HG03457 (cell line): ENCODE measurements at regions not wholly inside any gene's neighbourhood (a gene's known extent, or its start where the extent isn't known, plus 50 kb on each side); places are given as distances from the start of the nearest gene placed in this dataset.

Experiments
- ATAC-seq: cut with Tn5 transposase; IDR thresholded peaks from one replicate; pipeline ENCODE4 v1.9.1; 2021; ENCODE audit warnings: moderate number of reproducible peaks; ENCODE audit not compliant: unreplicated experiment

DNA sequence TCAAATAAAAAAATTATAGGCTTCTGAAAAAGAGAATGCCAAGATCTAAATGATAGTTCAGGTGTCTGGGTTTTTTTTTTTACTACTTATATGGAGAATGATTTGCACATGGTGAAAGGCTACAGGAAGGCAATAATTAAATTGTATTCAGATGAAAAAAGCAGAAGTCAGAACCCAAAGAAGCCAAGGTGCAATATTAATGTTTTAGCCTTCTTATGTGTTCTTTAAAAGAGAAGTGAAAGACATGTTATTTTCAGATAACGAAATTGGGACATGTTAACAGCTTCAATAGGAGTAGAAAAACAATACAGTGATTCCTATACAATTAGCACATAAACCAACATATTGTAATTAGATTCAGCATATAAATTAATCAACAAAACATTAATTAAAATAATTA lies 452.9 kb upstream of the PRMT6 start:
- ATAC-seq: no peak

DNA sequence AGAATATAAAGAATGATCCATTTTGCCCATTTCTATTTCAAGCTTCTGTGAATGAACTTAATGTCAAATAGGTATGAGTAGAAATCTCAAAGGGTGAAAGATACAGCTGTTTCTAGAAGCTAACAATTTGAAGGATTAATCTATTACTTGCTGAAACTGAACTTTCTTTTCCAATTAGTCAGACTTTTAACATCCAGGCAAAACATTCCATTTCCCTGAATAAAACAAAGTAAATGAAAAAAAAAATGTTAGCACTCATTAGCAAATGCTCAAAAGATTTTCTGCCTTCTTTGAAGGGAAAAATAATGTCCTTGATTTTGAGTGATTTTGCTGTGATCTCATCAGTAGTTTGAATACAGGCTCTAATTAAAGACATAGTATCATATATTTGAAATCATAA lies 447.6 kb upstream of the PRMT6 start:
- no peak for ATAC-seq

DNA sequence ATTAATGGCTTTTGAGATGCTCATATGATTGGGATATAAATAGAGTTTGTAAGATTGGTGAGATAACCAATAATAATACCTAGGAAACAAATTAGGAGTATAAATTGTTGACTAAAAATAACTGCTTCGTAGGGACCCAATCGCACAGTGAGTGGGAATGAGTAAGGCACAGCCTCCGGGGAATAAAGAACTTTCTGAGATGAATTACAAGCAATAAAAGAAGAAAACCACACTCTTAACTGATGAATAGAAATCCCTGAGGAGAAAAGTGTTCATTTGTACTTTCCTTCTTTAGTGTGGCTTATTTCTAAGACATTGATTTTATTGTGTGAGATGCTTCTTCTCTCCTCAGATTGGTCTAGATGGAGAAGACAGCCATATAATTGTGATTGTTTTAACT lies 443.4 kb upstream of the PRMT6 start:
- ATAC-seq: no peak

DNA sequence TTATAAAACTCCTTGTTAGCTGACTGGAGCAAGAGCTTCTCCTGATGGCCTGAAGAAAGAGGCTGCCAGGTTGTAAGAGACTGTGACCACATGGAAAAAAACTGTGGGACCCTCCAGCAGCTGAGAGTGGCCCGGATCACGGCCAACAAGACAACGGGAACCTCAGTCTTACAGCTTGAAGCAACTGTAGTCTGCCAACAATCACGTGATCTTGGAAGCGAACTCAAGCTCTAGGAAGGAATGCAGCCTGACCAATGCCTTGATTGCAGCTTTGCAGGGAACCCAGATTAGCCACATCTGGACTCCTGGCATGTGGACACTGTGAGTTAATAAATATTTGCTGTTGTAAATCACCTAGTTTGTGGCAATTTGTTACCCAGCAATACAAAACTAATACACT lies 442.6 kb upstream of the PRMT6 start:
- no peak for ATAC-seq

DNA sequence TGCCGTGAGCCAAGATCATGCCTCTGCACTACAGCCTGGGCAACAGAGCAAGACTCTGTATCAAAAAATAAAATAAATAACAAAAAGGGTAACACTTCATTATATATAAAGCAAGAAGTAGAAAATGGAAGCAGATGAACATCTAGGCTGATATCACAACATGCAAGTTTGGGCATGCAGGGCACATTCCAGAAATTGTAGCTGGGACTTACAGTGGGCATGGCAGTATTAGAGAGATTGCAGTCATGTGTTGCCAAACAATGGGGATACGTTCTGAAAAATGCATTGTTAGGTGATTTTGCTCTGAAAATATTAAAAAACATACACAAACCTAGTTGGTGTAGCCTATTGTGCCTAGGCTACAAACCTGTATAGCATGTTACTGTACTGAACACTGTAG lies 441.0 kb upstream of the PRMT6 start:
- ATAC-seq: no peak

DNA sequence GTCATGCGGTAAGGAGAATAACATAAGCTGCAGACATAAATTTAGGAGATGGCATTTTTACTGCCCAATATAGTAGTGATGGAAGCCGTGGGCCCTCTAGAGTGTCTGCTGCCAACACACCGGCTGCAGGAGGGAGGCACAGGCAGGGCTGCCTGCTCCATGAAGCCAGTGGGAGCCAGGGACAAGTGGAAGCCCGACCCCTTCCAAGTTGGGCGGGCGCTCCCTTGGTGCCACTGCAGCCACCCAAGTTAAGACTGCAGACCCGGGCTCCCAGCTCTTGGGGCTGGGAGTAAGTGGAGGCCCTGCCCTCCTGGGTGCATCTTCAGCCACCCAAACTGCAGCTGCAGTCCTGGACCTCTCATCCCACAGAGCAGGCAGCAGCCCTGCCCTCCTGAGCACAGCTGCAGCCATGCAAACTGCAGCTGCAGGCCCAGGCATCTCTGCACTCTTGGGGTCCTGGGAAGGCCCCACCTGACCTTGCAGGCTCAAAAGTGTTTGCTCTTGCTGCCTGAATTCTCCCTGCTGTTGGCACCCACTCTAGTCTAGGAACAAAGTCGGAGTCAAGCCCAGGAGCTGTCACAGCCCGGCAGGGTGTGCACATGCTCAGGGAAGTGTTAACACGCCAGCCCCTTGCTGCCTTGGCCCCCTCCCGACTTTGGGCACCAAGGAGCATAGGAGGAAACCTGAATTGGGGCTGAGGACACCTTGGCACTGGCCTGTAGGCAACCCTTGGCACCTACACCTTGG lies 437.2 kb upstream of the PRMT6 start:
- no peak for ATAC-seq

DNA sequence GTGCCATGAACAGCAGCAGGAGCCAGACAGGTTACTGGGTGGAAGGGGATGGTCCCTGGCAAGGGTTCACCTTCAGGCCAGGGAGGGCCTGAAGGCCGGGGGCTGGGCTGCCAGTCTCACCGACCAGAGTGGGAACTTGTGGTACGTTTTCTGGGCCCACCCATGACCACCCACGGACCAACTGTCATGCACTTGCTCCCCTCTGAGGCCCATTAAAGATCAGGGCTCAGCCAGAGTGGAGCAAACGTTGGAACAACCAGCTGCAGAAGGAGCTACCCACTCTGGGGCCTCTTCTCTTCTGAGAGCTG lies 436.7 kb upstream of the PRMT6 start:
- ATAC-seq: no peak

DNA sequence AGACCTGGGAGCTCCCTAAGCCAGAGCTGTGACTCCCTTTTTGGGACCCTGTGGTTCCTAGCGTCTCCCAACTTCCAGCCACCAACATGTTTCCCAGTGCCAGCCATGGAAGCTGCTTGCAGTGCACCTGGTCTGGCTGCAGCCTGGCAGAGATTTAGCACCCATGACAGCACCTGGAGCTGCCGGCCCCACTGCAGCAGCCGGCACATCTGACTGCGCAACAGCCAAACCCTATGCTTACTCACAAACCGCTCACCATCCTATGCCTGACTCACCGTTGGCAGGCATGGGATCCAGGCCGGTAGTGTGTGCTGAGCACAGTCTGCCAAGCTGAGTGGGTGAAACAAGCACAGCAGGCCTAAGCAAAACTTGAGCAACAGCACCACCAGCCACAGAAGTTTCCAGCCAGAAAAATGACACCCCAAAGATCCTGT lies 435.9 kb upstream of the PRMT6 start:
- no peak for ATAC-seq

DNA sequence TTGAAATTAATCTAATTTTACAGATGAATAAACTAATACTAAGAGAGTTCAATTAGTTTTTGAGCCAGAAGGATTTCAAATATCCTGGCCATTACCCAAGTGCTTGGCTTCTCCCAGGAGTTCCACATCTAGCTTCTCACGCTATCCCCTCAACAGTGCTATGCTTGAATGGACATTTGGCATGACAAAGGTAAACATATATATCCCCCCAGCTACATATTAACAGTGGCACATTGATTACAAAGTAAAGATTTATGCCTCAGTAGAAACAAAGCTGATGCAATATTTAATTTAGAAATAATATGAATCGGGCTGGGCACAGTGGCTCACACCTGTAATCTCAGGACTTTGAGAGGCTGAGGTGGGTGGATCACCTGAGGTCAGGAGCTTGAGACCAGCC lies 434.6 kb upstream of the PRMT6 start:
- no peak for ATAC-seq

DNA sequence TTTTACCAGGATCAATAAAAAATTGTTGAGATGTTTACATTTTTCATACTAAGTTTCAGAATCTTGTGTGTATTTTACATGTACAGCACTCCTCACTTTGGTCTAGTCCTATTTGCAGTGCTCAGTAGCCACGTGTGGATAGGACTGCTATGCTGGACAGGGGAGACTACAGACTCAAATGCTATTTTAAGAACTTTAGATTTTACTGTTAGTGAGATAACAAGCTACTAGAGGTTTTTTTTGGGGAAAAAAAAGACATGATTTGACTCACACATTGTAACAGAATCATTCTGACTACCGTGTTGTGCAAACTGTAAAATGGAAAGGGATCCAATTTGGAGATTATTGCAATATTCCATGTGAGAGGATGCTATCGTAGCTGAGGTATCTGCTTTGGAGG lies 418.9 kb upstream of the PRMT6 start:
- no peak for ATAC-seq

DNA sequence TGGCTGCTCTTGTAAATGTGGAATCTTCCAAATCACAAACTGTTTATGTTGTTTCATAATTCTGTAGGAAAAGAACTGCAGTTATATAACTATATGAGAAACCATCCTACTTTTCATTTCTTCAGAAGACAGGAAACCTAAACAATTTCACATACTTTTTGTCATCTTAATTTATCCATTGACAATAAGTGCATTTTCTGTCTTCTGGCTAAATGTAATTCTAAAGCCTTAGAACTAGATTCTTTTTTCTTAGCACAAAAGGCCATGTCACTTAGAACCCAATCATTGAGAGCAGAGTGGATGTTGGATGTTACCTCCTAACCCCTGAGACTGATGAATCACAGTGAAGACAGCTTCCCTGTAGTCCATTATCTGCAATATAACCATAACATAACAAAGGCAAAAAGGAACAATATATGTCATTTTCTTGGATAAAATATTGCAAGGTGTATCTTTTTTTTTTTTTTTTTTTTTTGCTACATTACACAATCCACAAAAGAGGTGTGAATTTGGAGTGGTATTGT lies 410.2 kb upstream of the PRMT6 start:
- no peak for ATAC-seq

DNA sequence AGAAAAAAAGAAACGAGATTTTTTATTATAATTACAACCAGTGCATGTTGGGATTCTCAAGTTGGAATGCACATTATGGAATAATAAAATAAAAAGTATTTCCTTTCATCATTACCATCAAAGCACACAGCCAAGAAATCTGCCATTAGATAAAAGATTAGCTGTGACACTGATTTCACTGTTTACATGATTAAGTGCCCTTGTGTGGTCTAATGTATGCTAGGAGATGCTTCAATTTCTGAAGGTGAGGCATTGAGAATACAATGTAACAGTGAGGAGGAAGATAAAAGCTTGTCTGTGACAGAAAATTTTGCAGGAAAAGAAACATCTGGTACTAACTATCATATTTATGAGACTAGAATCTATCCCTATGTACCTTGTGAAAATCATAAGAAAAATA lies 409.7 kb upstream of the PRMT6 start:
- no peak for ATAC-seq

DNA sequence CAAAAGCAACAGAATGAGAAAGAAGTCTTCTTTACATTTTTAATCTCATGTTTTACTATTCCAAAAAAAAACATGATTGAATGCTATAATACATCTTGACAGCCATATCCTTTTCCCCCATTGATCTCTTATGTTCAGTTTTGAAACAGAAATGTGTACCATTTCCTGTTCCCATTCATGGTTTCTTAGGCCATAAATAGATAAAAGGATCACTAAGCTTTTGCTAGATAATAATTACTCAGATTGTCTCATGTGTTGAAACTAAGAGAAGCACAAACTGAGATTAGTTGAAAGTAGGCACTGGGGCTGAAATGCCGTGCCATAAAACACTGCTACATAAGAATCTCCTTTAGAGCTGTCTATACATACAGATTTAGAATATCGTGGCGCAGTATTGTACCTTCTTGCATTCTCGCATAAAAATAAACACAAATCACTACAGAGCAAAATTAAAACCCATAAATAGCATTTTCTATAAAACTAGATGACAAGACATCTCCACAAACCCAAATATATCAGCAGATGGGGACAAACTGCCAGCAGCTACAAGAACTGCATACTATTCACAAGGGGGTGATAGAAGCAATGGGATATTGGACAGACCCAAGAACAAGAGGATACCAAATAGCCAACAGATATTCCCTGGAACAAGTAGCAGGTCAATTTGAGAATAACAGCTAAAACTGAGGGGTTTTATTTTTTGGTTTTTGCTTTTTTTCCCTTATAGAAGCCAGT lies 405.3 kb upstream of the PRMT6 start:
- no peak for ATAC-seq

DNA sequence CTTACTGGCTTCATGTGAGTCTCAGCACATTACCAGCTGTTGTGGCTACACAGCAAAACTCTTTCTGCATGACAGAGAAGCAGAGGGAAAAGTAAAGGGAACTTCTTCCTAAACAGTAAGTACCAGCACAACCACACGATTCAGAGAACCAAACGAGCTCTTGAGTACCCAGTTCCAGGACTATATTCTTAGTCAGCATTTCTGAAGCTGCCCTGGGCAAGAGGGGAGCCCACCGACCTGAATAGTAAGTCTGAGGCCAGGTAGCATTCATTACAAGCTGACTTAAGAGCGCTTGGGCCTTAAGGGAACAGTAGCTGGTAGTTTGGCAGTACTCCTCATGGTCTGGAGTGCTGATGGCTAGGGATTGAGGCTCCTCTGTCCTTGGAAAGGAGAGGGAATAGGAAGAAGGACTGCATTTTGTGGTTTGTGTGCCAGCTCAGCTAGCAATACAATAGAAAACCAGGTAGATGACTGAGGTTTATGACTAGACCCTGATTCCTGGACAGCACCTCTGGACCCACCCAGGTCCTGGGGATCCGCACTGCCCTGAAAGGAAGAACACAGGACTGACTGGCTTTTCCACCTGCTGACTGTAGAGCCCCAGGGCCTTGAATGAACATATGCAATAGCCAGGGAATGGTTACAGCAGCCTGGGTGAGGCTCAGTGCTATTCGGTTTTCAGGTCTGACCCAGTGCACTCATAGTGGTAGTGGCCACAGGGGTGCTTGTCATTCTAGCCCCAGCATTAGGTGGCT lies 396.8 kb upstream of the PRMT6 start:
- no peak for ATAC-seq

DNA sequence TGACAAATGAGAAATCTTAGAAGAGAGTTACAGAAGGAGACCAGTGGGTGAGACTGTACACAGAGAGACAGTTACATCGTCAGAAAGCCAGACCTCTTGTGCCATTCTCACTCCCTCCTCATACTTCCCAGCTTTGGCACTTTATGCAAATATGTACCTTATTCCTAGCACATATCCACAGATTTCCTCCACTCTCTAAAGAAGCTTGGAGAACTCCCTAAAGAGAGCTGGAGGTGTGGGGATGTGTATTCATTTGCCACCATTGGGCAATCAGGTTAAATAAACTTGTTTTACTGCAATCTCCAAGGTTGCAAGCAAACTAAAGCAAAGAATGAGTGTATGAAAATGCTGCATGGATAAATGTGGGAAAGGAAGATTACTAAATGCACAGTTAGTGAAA lies 380.9 kb upstream of the PRMT6 start:
- ATAC-seq: no peak

DNA sequence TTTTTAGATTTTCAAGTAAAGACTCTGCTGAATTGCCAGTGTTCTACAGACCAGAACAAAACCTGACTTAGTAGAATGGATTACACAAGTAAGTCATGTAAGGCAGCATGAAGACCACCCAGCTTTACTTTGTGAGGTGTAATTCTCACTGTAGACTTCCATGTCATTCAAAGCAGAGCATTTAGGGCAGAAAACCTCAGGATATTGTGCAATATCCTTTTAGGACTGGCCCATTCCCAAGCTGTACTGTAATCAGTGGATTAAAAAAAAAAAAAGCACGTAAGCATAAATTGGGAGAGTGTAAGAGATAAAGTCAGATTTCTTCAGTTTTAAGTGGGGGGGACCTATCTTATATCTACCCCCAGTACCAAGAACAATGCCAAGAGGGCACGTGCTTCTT lies 380.5 kb upstream of the PRMT6 start:
- no peak for ATAC-seq

DNA sequence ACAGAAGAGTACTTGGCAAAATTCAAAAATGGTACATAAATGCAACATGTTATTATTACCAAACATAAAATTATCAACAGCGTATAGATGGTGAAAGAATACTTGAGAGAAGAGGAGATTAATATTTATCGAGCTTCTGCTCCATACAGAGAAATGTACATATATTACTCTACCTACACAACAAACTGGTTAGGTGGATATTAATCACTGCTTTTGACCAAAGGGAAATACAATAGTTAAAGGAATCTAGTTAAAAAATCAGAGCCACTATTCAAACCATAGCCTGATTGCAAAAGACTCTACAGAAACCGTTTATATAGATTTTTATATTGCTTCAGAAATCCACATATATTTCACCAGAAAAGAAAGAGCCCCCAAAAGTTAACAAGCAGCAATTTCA lies 379.3 kb upstream of the PRMT6 start:
- no peak for ATAC-seq

DNA sequence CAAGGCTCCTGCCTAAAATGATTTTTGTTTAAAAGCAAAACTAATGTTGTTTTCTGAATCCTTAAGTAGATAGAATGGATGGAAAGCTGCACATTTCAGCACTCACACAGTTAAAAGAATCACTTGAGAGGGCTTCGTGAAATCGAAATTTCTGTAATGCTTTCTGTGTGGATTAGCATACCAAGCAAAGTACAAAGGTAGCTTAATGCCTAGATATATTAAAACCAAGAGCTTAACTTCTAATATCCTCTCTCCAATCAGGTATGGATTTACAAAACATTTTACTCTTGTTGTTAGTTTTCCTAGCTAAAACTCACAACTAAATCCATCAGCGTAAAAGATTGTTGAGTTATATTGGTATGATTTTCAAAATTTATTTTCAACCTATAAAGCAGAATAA lies 378.8 kb upstream of the PRMT6 start:
- no peak for ATAC-seq

DNA sequence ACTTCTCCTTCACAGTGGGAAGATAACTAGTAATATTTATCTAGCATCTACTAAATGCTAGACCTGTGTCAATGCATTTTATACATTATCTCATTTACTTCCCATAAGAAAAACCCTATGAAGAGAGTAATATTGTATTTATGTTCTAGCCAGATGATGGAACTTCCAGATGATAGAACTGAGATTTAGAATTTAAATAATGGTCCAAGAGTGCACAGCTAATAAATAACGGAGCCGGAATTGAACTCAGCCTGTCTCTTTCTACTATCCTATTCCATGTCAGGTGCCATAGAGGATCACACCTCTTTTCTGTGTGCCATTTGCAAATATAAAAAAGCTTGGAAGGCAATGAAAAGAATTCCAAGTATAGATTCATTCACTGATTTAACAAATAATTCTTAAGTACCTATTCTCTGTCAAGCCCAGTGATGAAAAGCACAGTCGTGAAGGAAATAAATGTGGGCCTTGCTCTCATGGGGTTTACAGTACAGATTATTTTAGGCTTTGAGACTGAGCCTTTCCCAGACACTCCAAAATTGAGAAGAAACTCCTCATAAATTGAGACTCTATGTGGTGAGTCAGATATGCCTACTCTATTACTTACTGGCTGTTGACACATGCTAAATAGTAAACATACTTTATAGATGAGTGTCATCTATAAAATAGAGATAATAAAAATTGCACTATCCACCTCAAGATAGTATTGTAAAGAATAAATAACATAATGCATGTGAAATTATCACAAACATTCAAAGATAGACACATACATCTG lies 378.0 kb upstream of the PRMT6 start:
- no peak for ATAC-seq

DNA sequence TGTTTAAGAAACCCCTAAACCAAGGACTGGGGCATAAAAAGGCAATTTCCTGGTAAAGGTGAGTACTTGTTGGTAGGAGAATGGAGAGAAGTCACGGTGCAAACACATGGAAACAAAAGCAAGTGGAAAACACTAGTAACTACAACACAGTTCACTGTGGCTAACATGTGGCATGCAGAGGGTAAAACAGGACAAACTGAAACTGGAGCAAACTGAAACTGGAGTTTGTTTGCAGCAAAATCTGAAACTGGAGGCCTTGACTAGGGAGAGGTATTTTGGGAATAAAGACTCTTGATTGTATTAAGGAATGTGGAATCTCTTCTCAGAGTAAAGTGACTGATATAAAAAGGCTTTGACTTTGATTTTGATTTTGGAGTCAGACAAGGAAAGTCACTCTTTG lies 376.3 kb upstream of the PRMT6 start:
- ATAC-seq: no peak

DNA sequence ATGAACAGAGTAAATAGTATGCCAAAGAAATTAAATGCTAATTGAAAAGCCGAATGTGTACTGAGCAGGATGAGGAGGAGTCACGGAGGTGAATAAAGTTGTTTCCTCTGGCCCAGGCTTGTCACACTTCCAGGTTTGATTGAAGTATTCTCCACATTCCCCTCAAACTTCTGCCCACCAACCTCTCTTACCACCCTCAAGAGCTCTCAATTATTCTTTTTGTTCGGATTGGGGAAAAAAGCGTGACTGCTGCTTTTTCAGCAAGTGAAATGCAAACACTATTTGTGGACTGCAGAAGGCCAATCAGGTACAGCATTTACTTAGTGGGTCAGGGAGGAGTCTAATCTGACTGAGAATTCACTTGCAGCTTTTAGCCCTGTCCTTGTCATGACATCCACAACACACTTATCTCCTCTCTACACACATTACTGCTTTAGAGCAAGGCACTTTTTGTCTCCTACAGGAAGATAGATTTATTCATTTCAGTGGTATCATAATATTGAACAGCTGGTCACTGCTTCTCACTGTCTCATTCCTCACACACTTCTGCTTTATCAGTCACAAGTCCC lies 375.6 kb upstream of the PRMT6 start:
- ATAC-seq: no peak
